A549 (cell line): ENCODE measurements at regions not wholly inside any gene's neighbourhood (a gene's known extent, or its start where the extent isn't known, plus 50 kb on each side); places are given as distances from the start of the nearest gene placed in this dataset.

Source experiments
- CEBPB ChIP-seq, 2 experiments: fragments of >200 bp in 1 of 2; sonication (Bioruptor Twin) in 1 of 2; formaldehyde crosslinking in 1 of 2; IDR thresholded peaks; 2 replicates each; pipeline ENCODE4 v1.6.1; 2012 to 2016
- CHD2 ChIP-seq: fragments of 150-350 bp; IDR thresholded peaks from 2 replicates; pipeline ENCODE4 v1.6.1; 2014; ENCODE audit warnings: low read length; ENCODE audit not compliant: partially characterized antibody
- CTCF ChIP-seq: fragments of >200 bp; sonication (Bioruptor Twin); formaldehyde crosslinking; IDR thresholded peaks from 3 replicates; pipeline ENCODE4 v1.5.1; 2016
- EP300 ChIP-seq, 2 experiments: fragments of >200 bp; sonication (Bioruptor Twin); formaldehyde crosslinking; IDR thresholded peaks; 2 replicates in 1 of 2; 3 replicates in 1 of 2; pipeline ENCODE4 v1.6.1; 2016 to 2017
- ESRRA ChIP-seq: fragments of 150-350 bp; IDR thresholded peaks from 2 replicates; pipeline ENCODE4 v1.6.1; 2014; ENCODE audit warnings: mild to moderate bottlenecking, low read length, borderline replicate concordance
- HDAC2 ChIP-seq: fragments of 200-600 bp; sonication (generic); IDR thresholded peaks from 2 replicates; pipeline ENCODE4 v1.6.1; 2016
- JUNB ChIP-seq: fragments of >200 bp; sonication (Bioruptor Twin); formaldehyde crosslinking; IDR thresholded peaks from 2 replicates; pipeline ENCODE4 v1.6.1; 2016
- KDM1A ChIP-seq: fragments of 200-600 bp; sonication (generic); IDR thresholded peaks from 2 replicates; pipeline ENCODE4 v1.6.1; 2016; ENCODE audit warnings: low read depth, mild to moderate bottlenecking
- POLR2A ChIP-seq: IDR thresholded peaks from 2 replicates; pipeline ENCODE4 v1.6.1; 2012; ENCODE audit warnings: mild to moderate bottlenecking, low read length
- RFX5 ChIP-seq: fragments of 450-650 bp; IDR thresholded peaks from 2 replicates; pipeline ENCODE4 v1.7.1; 2014; ENCODE audit warnings: antibody characterized with exemption, mild to moderate bottlenecking, moderate library complexity
- USF2 ChIP-seq: fragments of 450-650 bp; IDR thresholded peaks from 2 replicates; pipeline ENCODE4 v1.6.1; 2014; ENCODE audit warnings: antibody characterized with exemption
- ZSCAN20 ChIP-seq: fragments of 250-450 bp; sonication (Bioruptor Pico); IDR thresholded peaks from 2 replicates; pipeline ENCODE4 v1.8.0; 2022; ENCODE audit warnings: mild to moderate bottlenecking, moderate library complexity

GRCh38 chr3:145864336-145864735 is 296.6 kb downstream of the PLOD2 start:
- TF ChIP-seq CTCF (no peak), JUNB (no peak), ZSCAN20 (CRISPR knock-in tag) (no peak), CEBPB (IDR thresholded peaks at IDR 0.05) (no peak), POLR2A (no peak), HDAC2 (no peak), EP300 (IDR thresholded peaks at IDR 0.05) (no peak), RFX5 (no peak), CHD2 (no peak), ESRRA (no peak), USF2 (no peak), KDM1A (no peak)
